NCI-H2227 (cell line): ENCODE measurements at regions not wholly inside any gene's neighbourhood (a gene's known extent, or its start where the extent isn't known, plus 50 kb on each side); places are given as distances from the start of the nearest gene placed in this dataset.

ENCODE experiments used
- DNase-seq: peaks from one replicate; lab custom pipeline; 2025; ENCODE audit not compliant: unreplicated experiment; lab: John Stamatoyannopoulos, UW

- no peak for DNase-seq
Measured at GRCh38 chrX:150163221-150163930, 199.7 kb upstream of the MAMLD1 start.

DNA sequence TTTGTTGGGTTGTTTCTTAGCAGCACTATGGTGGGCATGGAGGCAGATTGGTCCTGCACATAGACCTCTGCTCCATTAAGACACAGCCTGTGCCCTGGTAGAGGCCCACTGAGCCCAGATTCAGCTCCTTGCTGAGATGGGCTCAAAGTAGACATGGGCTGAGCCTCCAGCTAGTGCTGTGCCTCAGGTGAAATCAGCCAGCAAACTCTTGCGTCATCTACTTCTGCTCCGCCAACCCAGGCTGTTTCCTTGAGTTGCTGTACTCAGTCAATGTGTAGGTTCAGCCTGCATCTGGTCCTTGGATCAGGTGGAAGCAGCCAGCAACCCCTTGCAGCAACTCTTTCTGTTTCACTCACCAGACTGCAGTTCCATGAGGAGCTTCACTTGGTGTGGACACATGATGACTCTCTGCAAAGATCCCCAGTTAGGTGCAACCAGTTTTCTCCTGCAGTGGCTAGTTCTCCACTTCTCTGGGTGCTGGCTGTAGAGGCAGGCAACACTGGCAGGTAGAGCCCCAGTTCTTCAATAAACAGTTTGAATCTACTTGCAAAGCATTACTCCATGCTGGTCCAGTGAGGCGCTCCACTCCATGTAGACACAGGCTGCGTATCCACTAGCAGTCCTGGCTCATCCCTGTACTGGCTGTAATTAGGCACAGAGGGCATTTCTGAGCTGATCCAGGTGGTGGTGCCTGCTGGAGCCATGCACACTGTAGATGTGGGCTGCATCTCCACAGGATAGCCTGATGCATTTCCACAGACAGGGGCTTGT lies 199.0 kb upstream of the MAMLD1 start:
- no peak for DNase-seq

- DNase-seq: no peak
Measured at GRCh38 chrX:150164971-150165600, 198.0 kb upstream of the MAMLD1 start.

DNA sequence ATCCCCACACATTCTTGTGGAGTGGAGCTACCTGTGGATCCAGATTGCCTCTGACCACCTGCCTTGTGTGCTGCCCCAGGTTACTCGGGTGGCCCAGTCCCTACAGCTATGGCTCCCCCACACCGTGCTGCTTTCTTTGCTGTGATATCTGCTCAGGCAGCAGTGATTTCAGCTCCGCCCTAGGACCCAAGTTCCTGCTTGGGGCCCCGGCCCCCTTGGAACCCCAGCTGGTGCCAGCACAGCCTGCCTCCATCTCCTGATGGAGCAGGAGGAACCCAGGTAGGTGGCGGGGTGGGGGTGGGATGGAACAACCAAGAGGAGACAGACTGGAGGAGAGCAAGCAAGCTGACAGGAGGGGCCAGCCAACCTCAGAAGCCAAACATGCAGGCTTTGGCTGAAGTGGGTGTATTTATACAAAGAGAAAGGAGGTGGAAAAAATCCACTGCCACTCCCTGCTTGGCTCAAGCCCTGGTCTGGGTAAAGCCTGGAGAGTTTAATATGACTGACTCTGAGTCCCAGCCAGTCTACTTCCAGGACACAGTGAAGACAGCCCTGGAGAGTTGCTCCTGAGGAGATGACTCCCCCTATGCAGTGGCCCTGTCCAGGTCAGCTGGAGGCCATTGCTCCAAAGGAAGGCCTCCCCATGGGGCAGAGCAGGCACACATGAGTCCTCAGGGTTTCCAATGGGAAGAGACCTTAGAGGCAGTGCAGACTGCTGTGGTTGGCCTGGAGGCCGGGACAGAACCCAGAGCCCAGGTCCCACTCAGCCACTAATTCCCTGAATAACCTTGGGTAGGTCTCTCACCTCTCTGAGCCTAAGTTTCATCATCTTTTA lies 197.1 kb upstream of the MAMLD1 start:
- no peak for DNase-seq

DNA sequence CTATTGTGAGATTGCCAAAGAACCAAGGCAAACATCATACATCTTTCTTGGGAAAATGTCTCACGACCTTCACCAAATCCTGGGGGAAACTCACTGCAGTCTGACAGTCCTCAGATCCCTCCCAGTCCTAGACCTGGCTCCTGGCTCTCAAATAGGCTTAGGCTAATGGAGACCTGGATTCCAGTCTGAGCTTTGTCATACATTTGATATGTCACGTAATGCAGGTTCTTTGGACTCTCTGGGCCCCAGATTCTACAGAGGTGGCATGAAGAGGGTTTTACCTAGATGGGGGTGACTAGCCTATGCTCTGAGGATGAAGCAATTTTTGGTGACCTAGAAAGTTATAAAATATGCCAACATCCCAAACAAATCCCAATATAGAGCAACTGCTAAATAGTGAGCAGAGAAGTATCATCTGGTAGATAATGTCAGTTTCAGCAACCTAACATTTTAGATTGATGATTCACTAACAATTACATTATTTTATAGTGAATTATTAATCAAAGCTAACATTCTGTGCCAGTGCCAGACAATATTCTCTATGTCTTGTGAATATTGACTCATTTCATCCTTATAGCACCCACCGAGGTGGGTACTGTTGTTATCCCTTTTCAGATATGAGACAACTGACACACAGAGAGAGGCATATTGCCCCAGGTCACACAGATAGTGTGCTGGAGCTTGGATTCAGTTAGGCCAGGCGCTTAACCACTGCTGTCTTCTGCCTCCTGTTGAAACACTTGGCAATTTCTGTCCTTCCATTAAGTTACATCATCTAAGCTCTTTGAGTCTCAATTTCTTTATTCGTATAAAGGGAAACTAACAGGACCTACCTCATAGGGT lies 195.4 kb upstream of the MAMLD1 start:
- DNase-seq: no peak

DNA sequence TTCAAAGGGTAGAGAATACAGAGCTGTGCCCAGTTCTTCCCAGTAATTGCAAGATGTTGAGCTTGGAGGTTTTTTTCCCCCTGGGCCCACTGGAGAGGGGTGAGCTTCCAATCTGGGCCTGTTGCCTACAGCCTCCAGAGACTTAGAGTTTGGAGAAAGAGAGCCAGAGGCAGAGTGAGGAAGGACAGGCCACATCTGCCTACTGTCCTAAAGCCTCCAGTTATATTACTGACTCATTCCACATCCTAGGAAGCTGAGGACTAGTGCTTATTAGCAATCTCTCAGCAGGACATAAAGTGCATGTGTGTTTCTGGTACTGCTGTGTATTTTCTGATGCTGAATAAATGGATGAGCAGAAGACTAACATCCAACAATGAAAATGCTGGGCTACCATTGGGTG lies 181.0 kb upstream of the MAMLD1 start:
- no peak for DNase-seq

GRCh38 chrX:150184491-150184890 lies 178.6 kb upstream of the MAMLD1 start:
- DNase-seq: no peak

DNA sequence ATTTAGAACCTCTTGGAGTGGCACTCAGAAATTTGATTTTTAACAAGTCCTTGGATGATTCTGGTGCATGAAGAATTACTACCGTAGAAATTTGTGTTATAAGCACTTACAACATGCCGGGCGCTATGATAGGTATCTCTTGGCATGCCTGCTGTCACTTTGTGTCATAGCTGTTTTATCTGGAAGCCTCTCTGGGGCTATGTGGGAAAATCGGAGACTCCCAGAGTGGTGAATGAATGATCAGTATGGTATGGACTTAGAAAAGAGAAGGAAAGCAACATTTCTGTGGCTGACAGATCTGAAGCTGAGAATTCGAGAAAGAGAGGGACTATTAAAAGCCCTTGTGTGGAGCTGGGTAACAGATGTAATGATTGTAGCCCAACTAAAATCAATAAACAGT lies 177.4 kb upstream of the MAMLD1 start:
- no peak for DNase-seq

GRCh38 chrX:150192816-150193215 lies 170.3 kb upstream of the MAMLD1 start:
- DNase-seq: no peak

DNA sequence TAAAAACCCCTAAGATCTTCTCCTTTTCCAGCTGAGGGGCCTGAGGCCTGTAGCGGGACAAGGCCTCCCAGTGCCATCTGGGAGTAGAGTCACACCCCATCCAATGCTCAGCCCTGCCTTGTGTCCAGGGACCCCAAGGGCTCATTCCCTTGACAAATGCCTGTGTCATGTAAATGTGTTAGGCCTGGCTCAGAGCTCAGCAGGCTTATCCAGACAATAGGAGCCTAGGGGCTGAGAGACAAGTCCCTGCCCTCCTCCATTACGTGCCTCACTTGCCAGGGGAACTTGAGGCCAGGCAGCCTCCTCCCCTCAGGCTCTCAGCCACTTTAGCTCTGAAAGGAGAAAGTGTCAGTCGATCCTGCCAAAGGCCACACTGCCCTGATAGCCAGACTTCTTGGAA lies 166.8 kb upstream of the MAMLD1 start:
- DNase-seq: no peak

DNA sequence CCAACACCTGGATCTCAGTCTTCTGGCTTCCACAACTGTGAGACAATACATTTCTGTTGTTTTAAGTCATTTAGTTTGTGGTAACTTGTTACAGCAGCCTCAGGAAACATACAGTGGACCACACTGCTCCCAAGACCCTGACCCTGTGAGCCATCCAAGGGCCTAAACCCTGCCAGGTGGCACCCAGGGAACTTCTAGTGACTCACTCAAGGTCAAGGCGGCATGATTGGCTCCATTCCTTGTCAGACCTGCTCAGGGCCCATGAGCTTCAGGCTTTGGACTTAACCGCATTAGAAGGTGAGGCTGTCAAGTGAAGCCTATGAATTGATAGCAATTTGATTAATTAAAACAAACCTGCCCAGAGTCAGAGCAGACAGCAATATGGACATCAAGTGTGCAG lies 165.7 kb upstream of the MAMLD1 start:
- no peak for DNase-seq

- DNase-seq: no peak
Measured at GRCh38 chrX:150198776-150199175, 164.3 kb upstream of the MAMLD1 start.

DNA sequence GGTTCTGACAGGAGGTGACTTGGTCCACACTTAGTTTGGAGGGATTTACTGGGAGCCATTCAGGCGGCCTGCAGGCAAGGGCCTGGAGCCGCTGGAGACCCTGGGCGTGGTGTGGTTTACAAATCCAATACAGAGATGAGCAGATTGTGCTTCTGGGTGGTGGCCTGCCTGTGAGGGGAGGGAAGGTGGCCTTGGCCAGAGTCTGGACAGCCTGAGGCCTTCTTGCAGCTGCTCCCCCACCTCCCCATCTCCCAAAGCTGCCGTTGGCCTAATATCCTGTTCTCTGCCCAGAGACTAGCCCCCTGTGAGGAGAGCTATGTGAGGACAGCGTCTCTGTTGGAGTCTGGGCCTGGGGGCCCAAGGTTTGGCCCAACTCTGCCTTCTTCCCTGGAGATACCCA lies 163.9 kb upstream of the MAMLD1 start:
- DNase-seq: no peak

- DNase-seq: no peak
Measured at GRCh38 chrX:150199803-150200202, 163.3 kb upstream of the MAMLD1 start.

DNA sequence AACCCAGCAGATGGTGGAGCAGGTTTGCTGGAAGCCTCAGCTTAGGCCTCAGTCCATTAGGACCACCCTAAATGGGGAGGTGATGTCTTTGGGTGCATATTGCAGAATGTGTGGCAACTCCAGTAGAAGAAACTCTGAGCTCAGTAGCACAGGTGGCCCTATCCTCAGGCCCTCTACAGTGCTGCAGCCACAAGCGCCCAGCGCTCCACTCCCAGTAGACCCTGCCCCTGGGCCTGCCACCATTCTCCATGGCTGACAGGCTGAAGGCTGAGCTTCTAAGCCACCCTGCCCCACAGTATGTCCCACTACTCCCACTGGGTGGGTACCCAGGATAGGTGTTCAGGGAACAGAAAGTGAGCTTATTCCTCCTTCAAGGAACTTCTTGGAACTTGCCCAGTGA lies 162.8 kb upstream of the MAMLD1 start:
- DNase-seq: no peak

DNA sequence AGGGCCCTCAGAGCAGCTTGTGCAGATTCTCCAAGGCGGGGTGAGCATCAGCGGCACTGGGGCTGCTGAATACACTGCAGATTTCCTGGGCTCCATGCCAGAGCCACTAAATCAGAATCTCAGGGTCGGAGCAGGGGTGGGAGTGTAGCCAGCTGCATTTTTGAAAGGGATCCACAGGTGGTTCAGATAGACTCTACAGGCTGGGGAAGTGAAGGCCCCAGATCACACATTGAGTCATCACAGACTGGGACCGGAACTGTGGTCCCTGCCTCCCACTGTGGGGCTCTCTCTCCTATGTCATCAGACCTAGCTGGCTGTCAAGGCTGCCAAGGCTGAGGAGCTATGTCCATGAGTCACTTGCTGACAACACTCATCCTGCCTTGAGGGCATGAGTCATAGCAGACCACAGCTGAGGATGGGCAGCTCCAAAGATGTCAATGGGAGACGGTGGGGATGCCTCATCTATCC lies 162.3 kb upstream of the MAMLD1 start:
- DNase-seq: no peak

GRCh38 chrX:150201391-150201790 lies 161.7 kb upstream of the MAMLD1 start:
- no peak for DNase-seq

DNA sequence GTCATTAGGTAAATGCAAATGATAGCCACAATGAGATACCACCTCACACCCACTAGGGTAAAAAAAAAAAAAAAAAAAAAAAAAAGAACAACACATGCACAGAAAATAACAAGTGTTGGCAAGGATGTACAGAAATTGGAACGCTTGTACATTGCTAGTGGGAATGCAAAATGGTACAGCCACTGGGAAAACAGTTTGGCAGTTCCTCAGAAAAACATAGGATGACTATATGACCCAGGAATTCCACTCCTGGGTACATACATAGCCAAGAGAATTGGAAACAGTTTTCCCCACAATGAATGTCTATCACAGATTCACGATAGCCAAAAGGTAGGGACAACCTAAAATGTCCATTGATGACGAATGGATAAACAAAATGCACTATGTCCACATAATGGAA lies 161.3 kb upstream of the MAMLD1 start:
- DNase-seq: no peak

DNA sequence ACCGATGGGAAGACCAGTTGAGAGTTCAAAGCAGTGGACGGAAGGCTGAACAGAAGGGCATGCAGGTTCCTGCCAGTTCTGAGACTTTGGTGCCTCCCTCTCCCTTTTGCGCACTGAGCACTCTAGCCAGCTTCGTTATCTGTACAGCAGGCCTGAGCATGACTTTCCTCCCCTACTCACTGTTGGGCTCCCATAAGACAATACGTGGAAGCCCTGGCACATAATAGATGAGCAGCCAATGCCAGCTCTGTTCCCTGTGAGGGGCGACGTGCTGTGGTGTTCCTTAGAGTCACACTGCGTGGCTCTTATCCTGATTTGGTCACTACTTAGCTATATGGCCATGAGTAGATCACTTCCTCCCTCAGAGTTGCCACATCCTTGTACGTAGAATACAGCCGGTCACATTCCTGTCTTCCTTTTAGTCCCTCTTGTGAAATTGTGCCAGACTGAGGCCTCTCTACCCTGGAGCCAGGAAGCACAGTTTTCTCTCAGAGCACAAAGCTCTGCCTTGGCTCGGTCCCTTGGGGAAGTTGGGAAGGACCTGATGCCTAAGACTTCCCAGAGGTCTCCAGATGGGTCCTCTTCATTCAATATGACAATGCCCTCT lies 160.4 kb upstream of the MAMLD1 start:
- no peak for DNase-seq

GRCh38 chrX:150203248-150203645 lies 159.9 kb upstream of the MAMLD1 start:
- no peak for DNase-seq
